Kidney epithelial cell (primary cell): ENCODE measurements at regions not wholly inside any gene's neighbourhood (a gene's known extent, or its start where the extent isn't known, plus 50 kb on each side); places are given as distances from the start of the nearest gene placed in this dataset.

Experiments used
- DNase-seq: peaks from one replicate; pipeline ENCODE4 v3.0.0-alpha.2; 2010; ENCODE audit warnings: low read depth
- H3K27me3 ChIP-seq: 2 replicates; pipeline ENCODE4 v1.6.0; 2011; ENCODE audit warnings: low read length; ENCODE audit not compliant: control insufficient read depth, insufficient read depth
- H3K36me3 ChIP-seq: 2 replicates; pipeline ENCODE4 v1.5.1; 2011; ENCODE audit warnings: low read length; ENCODE audit not compliant: control insufficient read depth, insufficient read depth
- H3K4me3 ChIP-seq: 2 replicates; pipeline ENCODE4 v1.5.1; 2011; ENCODE audit warnings: low read depth, mild to moderate bottlenecking, control low read depth, low read length
- TF ChIP-seq, protein P1 (sequence below): IDR thresholded peaks from 2 replicates; pipeline ENCODE4 v1.5.1; 2011; ENCODE audit warnings: mild to moderate bottlenecking, moderate library complexity, low read length, control low read depth, inconsistent platforms; ENCODE audit not compliant: insufficient read depth, poor library complexity, severe bottlenecking

DNA sequence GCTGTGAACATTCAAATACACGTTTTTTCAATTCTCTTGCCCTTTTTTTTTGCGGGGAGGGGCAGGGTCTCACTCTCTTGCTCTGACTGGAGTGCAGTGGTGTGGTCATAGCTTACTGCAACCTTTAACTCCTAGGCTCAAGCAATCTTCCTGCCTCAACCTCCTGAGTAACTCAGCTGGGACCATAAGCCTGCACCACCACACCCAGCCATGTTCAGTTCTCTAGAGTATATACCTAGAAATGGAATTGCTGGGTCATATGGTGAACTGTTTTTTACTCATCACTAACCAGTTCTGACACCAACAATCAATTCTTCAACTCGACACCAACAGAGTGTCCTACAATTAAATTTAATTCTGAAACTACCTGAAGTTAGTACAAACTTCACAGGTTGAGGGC is 85.5 kb upstream of the ZNF169 start:
- no peaks in the 10 kb centered on the region for H3K27me3 ChIP-seq
- peaks cover 3% of the 10 kb centered on the region for H3K36me3 ChIP-seq
- TF ChIP-seq, protein P1, sequence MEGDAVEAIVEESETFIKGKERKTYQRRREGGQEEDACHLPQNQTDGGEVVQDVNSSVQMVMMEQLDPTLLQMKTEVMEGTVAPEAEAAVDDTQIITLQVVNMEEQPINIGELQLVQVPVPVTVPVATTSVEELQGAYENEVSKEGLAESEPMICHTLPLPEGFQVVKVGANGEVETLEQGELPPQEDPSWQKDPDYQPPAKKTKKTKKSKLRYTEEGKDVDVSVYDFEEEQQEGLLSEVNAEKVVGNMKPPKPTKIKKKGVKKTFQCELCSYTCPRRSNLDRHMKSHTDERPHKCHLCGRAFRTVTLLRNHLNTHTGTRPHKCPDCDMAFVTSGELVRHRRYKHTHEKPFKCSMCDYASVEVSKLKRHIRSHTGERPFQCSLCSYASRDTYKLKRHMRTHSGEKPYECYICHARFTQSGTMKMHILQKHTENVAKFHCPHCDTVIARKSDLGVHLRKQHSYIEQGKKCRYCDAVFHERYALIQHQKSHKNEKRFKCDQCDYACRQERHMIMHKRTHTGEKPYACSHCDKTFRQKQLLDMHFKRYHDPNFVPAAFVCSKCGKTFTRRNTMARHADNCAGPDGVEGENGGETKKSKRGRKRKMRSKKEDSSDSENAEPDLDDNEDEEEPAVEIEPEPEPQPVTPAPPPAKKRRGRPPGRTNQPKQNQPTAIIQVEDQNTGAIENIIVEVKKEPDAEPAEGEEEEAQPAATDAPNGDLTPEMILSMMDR, result no peak
- H3K4me3 ChIP-seq, result no peak overlapping the region
- DNase-seq, result no peak

DNA sequence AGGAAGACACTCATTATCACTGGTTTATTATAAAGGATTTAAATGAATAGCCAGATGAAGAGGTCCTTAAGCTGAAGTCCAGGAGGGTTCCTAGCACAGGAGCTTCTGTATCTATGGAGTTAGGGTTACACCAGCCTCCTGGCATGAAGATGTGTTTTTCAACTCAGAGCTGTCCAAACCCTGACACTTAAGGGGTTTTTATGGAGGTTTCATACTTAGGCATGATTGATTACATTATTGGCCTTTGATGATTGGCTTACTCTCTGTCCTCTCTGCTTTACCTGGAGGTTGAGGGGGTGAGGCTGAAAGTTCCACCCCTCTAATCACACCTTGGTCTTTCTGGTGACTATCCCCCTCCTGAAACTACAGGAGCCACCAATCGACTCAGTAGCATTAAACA is 84.9 kb upstream of the ZNF169 start:
- H3K36me3 ChIP-seq, result peaks cover 3% of the 10 kb centered on the region
- no peaks in the 10 kb centered on the region for H3K27me3 ChIP-seq
- DNase-seq, result no peak
- TF ChIP-seq, protein P1, result no peak
- no peak overlapping the region for H3K4me3 ChIP-seq

DNA sequence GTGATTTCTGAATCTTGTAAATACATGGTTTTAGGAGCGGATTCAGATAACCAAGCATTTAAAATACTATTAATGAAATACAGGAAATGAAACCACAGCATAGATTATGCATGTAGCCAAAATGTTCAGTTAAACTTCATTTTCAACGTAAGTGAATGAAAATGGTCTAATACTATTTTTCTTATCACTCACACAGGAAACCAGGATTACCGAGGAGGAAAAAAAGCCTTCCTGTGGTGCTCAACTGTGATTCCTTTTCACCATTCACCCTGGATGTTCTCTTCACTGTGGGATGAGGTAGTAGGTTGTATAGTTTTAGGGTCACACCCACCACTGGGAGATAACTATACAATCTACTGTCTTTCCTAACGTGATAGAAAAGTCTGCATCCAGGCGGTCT is 83.4 kb upstream of the ZNF169 start:
- Histone ChIP-seq H3K36me3 (peaks cover 3% of the 10 kb centered on the region), H3K4me3 (no peak overlapping the region), H3K27me3 (no peaks in the 10 kb centered on the region)
- DNase-seq, result no peak
- TF ChIP-seq, protein P1, result no peak

DNA sequence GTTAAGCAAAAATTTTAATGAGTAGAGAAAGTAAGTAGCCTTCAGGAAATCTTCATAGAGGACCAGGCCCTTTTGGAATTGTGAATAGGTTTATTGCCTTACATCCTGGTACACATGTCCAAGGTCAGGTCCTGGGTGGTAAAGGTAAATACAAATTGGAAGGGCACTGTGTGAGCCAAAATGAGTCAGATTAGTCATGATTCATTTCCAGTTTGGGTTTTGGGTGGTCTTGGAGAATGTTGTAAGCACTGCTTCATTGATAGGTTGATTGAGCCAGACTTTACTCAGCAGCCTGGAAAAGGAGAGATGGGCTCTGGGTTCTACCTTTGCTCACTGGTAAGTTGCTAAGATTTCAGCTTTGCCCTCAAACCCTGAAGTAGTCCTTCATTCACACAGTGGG is 82.5 kb upstream of the ZNF169 start:
- no peak for DNase-seq
- no peak overlapping the region for H3K4me3 ChIP-seq
- TF ChIP-seq, protein P1, result no peak
- H3K27me3 ChIP-seq, result no peaks in the 10 kb centered on the region
- peaks cover 3% of the 10 kb centered on the region for H3K36me3 ChIP-seq

DNA sequence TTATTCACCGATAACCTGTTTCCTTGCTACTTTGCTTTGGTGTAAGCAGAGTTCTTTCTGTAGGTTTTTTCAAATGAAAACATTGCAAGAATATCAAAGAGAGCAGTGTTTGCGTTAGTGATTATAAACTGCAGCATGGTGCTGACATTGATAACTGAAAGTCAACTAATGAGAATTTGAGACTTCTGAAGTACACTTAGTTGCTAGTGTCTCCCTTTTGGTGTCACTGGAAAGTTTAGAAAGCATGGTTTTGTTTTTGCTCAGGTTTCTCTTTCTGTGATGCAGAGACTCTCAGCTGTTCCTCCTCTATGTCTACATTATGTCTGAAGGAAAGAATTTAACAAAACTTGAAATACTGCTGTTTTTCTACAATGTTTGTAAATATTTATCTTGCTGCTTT is 80.2 kb upstream of the ZNF169 start:
- Histone ChIP-seq H3K4me3 (no peak overlapping the region), H3K36me3 (peaks cover 4% of the 10 kb centered on the region), H3K27me3 (no peaks in the 10 kb centered on the region)
- TF ChIP-seq, protein P1, result no peak
- DNase-seq, result no peak

DNA sequence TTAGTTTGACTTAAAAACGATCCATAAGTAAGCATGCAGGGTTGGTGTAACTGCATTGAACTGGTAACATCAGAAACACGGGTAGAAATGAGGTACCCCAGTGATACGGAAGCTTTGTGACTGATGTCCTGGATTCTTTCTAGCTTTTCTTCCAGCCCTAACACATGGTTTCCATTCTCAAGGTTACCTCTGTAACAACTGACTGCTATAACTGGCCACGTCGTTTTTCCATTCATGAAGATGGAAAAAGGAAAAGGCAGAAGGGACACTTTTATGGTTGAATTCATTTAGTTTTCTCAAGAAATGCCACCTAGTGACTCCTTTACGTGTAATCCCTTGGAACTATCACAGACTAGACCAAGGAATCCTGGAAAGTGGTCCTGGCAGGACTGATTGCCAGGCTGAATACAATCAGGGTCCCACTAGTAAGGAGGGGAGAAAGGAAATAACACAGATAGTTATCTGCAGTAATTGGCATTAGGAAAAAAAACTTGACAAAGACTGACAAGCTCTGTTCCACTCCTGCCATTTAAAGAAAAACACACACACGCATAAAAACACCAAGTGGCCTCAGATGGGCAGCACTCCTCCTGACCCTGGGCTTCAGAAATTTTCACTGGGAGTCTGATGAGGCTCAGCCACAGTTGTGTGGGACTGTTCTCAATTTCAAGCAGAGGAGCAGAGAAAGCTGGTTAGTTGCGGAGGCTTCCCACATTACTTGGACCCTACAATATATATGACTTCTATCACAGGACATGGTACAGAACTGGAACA is 77.5 kb upstream of the ZNF169 start:
- H3K36me3 ChIP-seq, result peaks cover 3% of the 10 kb centered on the region
- DNase-seq, result no peak
- no peaks in the 10 kb centered on the region for H3K27me3 ChIP-seq
- H3K4me3 ChIP-seq, result no peak overlapping the region
- TF ChIP-seq, protein P1, result no peak
